ENCODE measurements at regions not wholly inside any gene's neighbourhood (a gene's known extent, or its start where the extent isn't known, plus 50 kb on each side); places are given as distances from the start of the nearest gene placed in this dataset.

GRCh38 chr5:84637662-84638375, 253.1 kb upstream of the EDIL3 start:
- TF ChIP-seq ZBTB33 (IDR thresholded peaks at IDR 0.05) (no peak), ATF3 (IDR thresholded peaks at IDR 0.05) (no peak), YY1 (IDR thresholded peaks at IDR 0.05) (no peak), MAX (IDR thresholded peaks at IDR 0.05) (no peak), SP1 (IDR thresholded peaks at IDR 0.05) (no peak), RXRA (IDR thresholded peaks at IDR 0.05) (no peak), FOXA1 (IDR thresholded peaks at IDR 0.05) (no peak)
- TF ChIP-seq, protein P1, sequence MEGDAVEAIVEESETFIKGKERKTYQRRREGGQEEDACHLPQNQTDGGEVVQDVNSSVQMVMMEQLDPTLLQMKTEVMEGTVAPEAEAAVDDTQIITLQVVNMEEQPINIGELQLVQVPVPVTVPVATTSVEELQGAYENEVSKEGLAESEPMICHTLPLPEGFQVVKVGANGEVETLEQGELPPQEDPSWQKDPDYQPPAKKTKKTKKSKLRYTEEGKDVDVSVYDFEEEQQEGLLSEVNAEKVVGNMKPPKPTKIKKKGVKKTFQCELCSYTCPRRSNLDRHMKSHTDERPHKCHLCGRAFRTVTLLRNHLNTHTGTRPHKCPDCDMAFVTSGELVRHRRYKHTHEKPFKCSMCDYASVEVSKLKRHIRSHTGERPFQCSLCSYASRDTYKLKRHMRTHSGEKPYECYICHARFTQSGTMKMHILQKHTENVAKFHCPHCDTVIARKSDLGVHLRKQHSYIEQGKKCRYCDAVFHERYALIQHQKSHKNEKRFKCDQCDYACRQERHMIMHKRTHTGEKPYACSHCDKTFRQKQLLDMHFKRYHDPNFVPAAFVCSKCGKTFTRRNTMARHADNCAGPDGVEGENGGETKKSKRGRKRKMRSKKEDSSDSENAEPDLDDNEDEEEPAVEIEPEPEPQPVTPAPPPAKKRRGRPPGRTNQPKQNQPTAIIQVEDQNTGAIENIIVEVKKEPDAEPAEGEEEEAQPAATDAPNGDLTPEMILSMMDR (IDR thresholded peaks at IDR 0.05; ENCODE audit: low read depth, low read length, missing input control), result no peak

Measured in liver (tissue), 3 donors.